GM13976 (cell line): ENCODE measurements at regions not wholly inside any gene's neighbourhood (a gene's known extent, or its start where the extent isn't known, plus 50 kb on each side); places are given as distances from the start of the nearest gene placed in this dataset.

ENCODE experiments used
- DNase-seq: peaks from one replicate; pipeline ENCODE4 v3.0.0; 2012; ENCODE audit warnings: low spot score
- CTCF ChIP-seq: IDR thresholded peaks from 2 replicates; pipeline ENCODE4 v1.5.1; 2012; ENCODE audit warnings: borderline replicate concordance, mild to moderate bottlenecking; ENCODE audit not compliant: insufficient read depth; ENCODE audit errors: extremely low read depth, missing control alignments, control extremely low read depth
- in situ Hi-C: fragments of 300-500 bp; cut with MboI; formaldehyde crosslinking; loops from one replicate; pipeline ENCODE4 v1.12.0; 2022; ENCODE audit warnings: low sequenced_read_pairs, mixed read lengths, inconsistent platforms; ENCODE audit not compliant: unreplicated experiment

GRCh38 chr16:64251742-64252141 lies 870.1 kb downstream of the CDH11 start:
- no peak for TF ChIP-seq CTCF
- in situ Hi-C loops, result no loop called here
- DNase-seq, result no peak

- in situ Hi-C loops, result no loop called here
- no peak for TF ChIP-seq CTCF
- DNase-seq, result no peak
Measured at GRCh38 chr16:64250866-64251265, 871.0 kb downstream of the CDH11 start.

GRCh38 chr16:64242492-64242891 lies 879.4 kb downstream of the CDH11 start:
- no peak for TF ChIP-seq CTCF
- DNase-seq, result no peak
- in situ Hi-C loops, result no loop called here

- TF ChIP-seq CTCF, result no peak
- in situ Hi-C loops, result no loop called here
- DNase-seq, result no peak
Measured at GRCh38 chr16:64240586-64240985, 881.3 kb downstream of the CDH11 start.

GRCh38 chr16:64238571-64238970 lies 883.3 kb downstream of the CDH11 start:
- TF ChIP-seq CTCF, result no peak
- no peak for DNase-seq
- in situ Hi-C loops, result no loop called here

GRCh38 chr16:64236316-64236715 lies 885.5 kb downstream of the CDH11 start:
- no peak for DNase-seq
- no peak for TF ChIP-seq CTCF
- in situ Hi-C loops, result no loop called here

GRCh38 chr16:64234200-64234599 lies 887.7 kb downstream of the CDH11 start:
- in situ Hi-C loops, result no loop called here
- no peak for DNase-seq
- no peak for TF ChIP-seq CTCF
